Testis (tissue), 2 donors: ENCODE measurements at regions not wholly inside any gene's neighbourhood (a gene's known extent, or its start where the extent isn't known, plus 50 kb on each side); places are given as distances from the start of the nearest gene placed in this dataset.

Source experiments
- CTCF ChIP-seq, 3 experiments: fragments of 450-650 bp in 2 of 3; fragments of 200-600 bp in 1 of 3; sonication (generic) in 1 of 3; IDR thresholded peaks; one replicate each; pipeline ENCODE4 v1.5.1; 2016 to 2019; ENCODE audit warnings: antibody characterized with exemption in 3 of 3, mild to moderate bottlenecking in 2 of 3, moderate library complexity in 1 of 3
- POLR2A ChIP-seq: fragments of 450-650 bp; IDR thresholded peaks from one replicate; pipeline ENCODE4 v1.6.1; 2017; ENCODE audit warnings: antibody characterized with exemption, mild to moderate bottlenecking, moderate library complexity

GRCh38 chr10:128484041-128484440, 357.8 kb upstream of the MKI67 start:
- no peak for TF ChIP-seq CTCF (IDR thresholded peaks at IDR 0.05)
- TF ChIP-seq POLR2A: no peak
